Cardiac muscle cell (in vitro differentiated cells and primary cell): ENCODE measurements at regions not wholly inside any gene's neighbourhood (a gene's known extent, or its start where the extent isn't known, plus 50 kb on each side); places are given as distances from the start of the nearest gene placed in this dataset.

Experiments
- DNase-seq, 2 donors: peaks; one replicate each; pipeline versions ENCODE4 v3.0.0 to v3.0.0-alpha.2; 2010 to 2017; ENCODE audit warnings: low read depth in 1 of 2, low spot score in 1 of 2
- H3K27ac ChIP-seq: fragments of 200-600 bp; sonication (generic); 2 replicates; pipeline ENCODE4 v1.5.1; 2016
- H3K27me3 ChIP-seq: fragments of 200-600 bp; sonication (generic); 2 replicates; pipeline ENCODE4 v1.6.0; 2016; ENCODE audit warnings: control low read depth
- H3K36me3 ChIP-seq: fragments of 200-600 bp; sonication (generic); 2 replicates; pipeline ENCODE4 v1.5.1; 2016; ENCODE audit warnings: control low read depth
- H3K4me1 ChIP-seq: fragments of 200-600 bp; sonication (generic); 2 replicates; pipeline ENCODE4 v1.8.1; 2017; ENCODE audit warnings: low read depth, mild to moderate bottlenecking, mixed run types
- H3K4me3 ChIP-seq: fragments of 200-600 bp; sonication (generic); 2 replicates; pipeline ENCODE4 v1.5.1; 2016; ENCODE audit warnings: mild to moderate bottlenecking
- H3K9me3 ChIP-seq: fragments of 200-600 bp; sonication (generic); 2 replicates; pipeline ENCODE4 v1.5.1; 2017; ENCODE audit warnings: low read depth, mild to moderate bottlenecking, control low read depth
- CTCF ChIP-seq: IDR thresholded peaks from 2 replicates; pipeline ENCODE4 v1.5.1; 2012; ENCODE audit warnings: low read depth, mild to moderate bottlenecking, low read length

GRCh38 chr6:25125736-25126135 lies 153.4 kb upstream of the CARMIL1 start:
- H3K4me1 ChIP-seq: no peaks in the 10 kb centered on the region
- no peaks in the 10 kb centered on the region for H3K27me3 ChIP-seq
- H3K27ac ChIP-seq: no peak overlapping the region
- no peak for DNase-seq
- no peak for TF ChIP-seq CTCF
- no peak overlapping the region for H3K4me3 ChIP-seq
- H3K36me3 ChIP-seq: no peaks in the 10 kb centered on the region
- no peaks in the 10 kb centered on the region for H3K9me3 ChIP-seq

GRCh38 chr6:25127076-25127837 lies 151.9 kb upstream of the CARMIL1 start:
- TF ChIP-seq CTCF: no peak

GRCh38 chr6:25130518-25130917 lies 148.7 kb upstream of the CARMIL1 start:
- H3K27ac ChIP-seq: no peak overlapping the region
- no peaks in the 10 kb centered on the region for H3K9me3 ChIP-seq
- H3K36me3 ChIP-seq: no peaks in the 10 kb centered on the region
- no peaks in the 10 kb centered on the region for H3K4me1 ChIP-seq
- no peak overlapping the region for H3K4me3 ChIP-seq
- DNase-seq: peak in 1 of 2 donors; percentile 40
- TF ChIP-seq CTCF: no peak
- H3K27me3 ChIP-seq: no peaks in the 10 kb centered on the region

More at GRCh38 chr6:25127076-25127837, 151.9 kb upstream of the CARMIL1 start:
- H3K36me3 ChIP-seq: no peaks in the 10 kb centered on the region
- H3K27ac ChIP-seq: no peak overlapping the region
- H3K4me3 ChIP-seq: no peak overlapping the region
- no peak for DNase-seq
- no peaks in the 10 kb centered on the region for H3K4me1 ChIP-seq
- no peaks in the 10 kb centered on the region for H3K27me3 ChIP-seq
- H3K9me3 ChIP-seq: no peaks in the 10 kb centered on the region

GRCh38 chr6:25132934-25133333 lies 146.2 kb upstream of the CARMIL1 start:
- H3K27me3 ChIP-seq: no peaks in the 10 kb centered on the region
- no peaks in the 10 kb centered on the region for H3K36me3 ChIP-seq
- no peak overlapping the region for H3K4me3 ChIP-seq
- H3K9me3 ChIP-seq: no peaks in the 10 kb centered on the region
- H3K4me1 ChIP-seq: peaks cover 3% of the 10 kb centered on the region
- DNase-seq: no peak
- TF ChIP-seq CTCF: no peak
- H3K27ac ChIP-seq: no peak overlapping the region

GRCh38 chr6:25133568-25133967 lies 145.6 kb upstream of the CARMIL1 start:
- H3K4me1 ChIP-seq: peaks cover 3% of the 10 kb centered on the region
- H3K36me3 ChIP-seq: no peaks in the 10 kb centered on the region
- H3K4me3 ChIP-seq: no peak overlapping the region
- no peak for TF ChIP-seq CTCF
- H3K9me3 ChIP-seq: no peaks in the 10 kb centered on the region
- no peaks in the 10 kb centered on the region for H3K27me3 ChIP-seq
- no peak overlapping the region for H3K27ac ChIP-seq
- DNase-seq: peak in 1 of 2 donors; percentile 37
